Ramos (cell line): ENCODE measurements at regions not wholly inside any gene's neighbourhood (a gene's known extent, or its start where the extent isn't known, plus 50 kb on each side); places are given as distances from the start of the nearest gene placed in this dataset.

Source experiments
- in situ Hi-C: fragments of 300-500 bp; cut with MboI; formaldehyde crosslinking; loops from one replicate; pipeline ENCODE4 v1.14.3; 2022; ENCODE audit warnings: low sequenced_read_pairs; ENCODE audit not compliant: unreplicated experiment

GRCh38 chrX:139297638-139298037, 232.9 kb upstream of the F9 start:
- in situ Hi-C loops = no loop called here

DNA sequence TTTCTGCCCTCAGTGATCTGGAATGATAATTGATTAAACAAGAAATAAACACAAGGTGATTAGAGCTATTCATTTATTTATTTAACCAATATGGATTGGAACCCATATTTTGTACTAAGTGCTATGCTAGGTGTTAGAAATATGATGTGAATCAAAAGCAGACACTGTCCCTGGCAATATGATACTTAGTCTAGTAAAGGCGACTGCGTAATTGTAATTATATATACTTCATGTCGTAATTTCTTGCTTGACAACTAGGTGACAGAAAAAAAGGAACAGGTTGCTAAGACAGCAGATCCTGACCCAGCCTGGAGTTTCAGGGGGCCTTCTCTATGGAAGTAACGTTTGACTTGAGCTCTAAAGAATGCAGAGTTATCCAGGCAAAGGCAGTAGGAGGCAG, 236.5 kb upstream of the F9 start:
- in situ Hi-C loops = no loop called here

DNA sequence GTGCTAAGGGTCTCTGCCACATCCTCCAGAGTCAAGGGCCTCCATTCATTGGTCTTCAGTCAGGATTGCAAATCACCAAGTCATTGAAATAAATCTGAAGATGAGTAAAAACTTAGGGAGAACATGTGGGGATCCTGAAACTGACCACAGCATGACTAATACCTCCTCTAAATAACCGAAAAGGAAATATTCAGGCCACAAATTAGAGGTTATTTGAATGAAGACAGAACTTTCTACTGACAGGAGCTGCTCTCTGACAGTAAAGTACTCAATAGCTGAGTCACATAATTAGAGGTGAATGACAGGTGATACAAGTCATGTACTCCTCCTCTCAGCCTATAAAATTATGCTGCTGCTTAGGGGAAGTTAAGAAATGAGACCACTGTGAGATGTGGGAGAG, 240.2 kb upstream of the F9 start:
- in situ Hi-C loops = no loop called here

DNA sequence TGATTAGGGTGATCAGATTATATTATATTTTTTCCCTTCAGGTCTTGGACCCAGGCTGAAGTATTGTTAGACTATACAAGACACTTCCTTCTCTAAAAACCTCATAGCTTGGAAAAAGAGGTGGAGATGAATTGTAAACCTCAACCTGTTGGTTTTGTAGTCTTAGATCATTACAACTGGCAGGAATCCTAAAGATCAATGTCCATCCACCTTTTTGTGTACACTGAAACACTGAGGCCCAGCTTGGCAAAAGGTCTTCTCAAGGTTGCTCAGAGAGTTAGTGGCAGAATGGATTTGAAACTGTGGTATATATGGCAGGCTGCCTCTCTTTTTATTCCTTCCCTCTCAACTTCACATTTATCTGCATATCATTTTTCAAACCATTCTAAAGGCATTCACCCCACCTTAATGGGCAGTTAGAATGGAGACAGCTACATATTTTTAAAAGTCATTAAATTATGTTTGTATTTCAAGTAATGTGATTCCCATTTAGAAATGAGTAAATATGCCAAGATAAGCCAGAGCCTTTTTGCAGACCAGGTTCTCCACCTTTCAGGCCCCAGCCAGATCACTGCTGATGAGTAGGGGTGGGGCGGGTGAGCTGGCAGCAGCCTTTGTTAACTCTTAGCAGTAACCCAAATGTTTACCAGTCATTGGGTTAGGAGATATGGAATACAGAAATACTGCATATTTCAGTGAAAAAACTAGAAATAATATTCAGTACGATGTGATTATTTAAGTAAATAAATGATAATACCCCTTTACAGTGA, 243.2 kb upstream of the F9 start:
- in situ Hi-C loops = no loop called here

- in situ Hi-C loops = no loop called here
These were observed 244.2 kb upstream of the F9 start for GRCh38 chrX:139286342-139286741.

DNA sequence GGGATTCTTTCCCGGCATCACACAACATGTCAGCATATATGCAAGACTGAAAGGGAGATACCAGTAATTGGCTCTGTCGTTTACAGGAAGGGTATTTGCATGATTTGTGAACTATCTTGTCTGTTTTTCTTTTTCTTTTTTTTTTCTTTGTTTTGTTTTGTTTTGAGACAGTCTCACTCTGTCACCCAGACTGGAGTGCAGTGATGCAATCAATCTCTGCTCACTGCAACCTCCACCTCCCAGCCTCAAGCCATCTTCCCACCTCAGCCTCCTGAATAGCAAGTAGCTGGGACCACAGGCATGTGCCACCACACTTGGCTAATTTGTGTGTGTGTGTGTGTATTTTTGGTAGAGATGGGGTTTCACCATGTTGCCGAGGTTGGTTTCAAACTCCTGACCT, 262.7 kb upstream of the F9 start:
- in situ Hi-C loops = no loop called here

DNA sequence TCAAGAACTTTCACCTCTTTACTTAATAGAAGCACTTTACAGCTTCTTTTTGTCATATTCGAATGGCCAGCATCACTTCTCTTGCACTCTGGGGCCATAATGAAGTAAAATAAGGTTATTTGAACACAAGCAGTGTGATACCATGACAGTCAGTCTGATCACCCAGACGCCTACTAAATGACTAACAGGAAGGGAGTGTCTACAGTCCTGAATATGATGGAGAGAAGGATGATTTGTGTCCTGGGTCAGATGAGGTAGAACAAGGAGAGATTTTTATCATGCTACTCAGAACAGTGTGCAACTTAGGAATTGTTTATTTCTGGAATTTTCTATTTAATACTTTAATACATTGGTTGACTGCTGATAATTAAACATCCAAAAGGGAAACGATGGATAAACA, 284.2 kb upstream of the F9 start:
- in situ Hi-C loops = no loop called here

GRCh38 chrX:139237141-139237540, 293.4 kb upstream of the F9 start:
- in situ Hi-C loops = no loop called here

- in situ Hi-C loops = no loop called here
These were observed 295.6 kb upstream of the F9 start for GRCh38 chrX:139234898-139235297.

DNA sequence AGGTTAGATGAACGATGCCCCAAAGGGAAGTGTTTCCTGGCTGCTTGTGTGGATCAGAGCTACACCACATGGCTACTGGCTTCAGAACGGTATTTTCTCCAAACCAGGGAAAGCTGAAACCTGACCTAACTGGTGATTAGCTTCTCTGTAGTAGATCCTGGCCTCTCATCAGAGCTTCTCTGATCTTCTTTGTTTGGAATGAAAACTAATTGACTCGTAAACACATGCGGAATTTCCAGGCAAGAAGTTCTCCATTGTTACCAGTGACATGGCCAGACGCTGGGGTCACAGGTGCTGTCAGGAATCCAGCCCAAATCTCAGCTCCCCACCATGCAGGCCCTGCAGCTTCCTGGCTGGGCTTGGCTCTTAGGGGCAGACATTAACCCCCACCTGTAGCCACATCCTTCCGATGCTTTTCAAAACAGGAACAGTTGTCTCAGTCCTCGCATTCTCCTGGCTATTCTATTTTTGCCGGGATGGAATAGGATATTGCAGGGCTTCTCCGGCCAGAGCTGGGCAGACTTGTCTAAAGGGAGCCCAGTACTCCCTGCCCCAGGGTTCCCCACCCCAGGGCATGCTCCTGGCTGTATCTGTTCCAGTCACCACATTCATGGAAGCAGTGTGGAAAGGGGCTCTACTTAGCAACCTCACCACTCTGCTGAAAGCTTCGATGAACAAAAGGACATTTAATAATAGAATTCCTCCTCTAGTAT, 305.4 kb upstream of the F9 start:
- in situ Hi-C loops = no loop called here

DNA sequence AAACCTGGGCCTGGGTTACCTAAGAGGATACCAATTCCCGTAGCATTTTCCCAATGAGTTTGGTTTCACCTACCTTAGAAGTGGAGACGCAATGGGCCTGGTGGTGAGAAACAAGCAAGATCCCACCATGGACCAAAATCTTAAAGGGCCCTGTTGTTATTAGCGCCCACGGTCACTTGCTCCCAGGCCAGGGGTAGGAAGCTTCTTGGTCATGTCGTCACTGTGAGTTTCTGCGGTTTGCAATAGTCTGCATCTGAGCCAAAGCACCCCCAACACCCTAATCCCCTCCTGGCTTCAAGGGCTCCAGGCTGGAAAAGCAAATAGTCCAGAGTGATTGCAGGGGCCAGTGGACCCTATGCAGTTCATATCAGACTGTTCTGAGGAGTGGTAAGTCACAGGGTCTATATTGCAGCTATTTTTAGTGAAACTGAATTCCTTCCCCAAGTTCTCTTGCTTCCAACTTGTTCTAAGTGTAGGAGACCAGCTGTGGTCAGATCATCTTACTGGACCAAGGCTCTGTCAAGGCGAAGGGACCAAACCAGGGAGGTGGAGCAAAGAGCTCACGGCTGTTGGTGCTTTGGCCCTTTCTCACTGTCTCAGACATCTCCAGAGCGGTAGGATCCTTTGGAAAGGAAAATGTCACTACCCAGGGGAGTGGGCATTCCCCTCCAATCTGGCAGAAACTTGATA, 307.9 kb upstream of the F9 start:
- in situ Hi-C loops = no loop called here

DNA sequence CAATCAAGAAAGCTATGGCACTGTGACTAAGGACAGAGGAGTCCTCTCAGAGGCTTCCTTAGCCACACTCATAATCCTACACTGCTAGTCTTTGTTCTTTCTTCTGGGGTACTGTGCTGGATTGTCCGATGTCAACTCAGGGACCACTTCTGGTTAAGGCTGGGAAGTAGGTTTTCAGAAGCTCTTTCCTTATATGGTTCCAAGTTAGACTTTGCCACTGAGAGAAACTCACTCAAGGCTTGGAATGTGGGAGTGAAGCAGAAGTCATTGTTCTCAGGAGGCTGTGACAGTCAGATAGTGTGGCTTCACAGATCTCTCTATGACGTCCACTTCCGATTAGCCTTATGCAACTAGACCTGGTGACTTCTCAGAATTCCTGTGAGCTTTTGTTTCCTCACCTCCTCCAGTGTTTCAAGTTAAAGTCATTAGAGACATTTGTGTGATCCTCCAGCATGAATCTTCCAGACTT, 317.3 kb upstream of the F9 start:
- in situ Hi-C loops = no loop called here

DNA sequence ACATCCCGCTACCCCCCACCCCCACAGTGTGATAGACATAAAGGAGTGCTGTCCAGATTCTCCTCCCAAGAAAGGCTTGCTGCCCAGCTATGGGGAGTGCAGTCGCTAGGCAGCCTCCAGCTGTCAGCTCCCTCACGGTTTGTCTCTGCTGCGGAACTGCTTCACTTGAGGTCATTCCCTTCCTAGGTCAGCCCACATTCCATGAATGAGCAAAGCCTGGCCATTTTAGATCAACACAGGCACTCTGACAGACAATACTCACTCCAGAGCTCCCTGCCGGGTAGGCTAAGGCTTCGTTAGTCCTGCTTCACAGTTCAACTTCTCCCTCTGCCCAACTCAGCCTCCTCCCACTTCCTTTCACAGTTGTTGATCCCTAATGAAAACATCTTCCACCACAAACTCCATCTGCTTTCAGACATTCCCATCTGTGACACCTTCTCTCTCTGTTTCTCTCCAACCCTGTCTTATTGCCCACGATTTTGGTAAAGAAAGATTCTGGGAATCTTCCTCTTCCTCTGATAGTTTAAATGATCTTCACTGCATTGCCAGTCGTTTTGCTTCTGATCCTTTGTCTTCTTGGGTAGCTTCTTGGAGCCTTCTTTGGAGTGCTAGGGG, 318.9 kb upstream of the F9 start:
- in situ Hi-C loops = no loop called here

GRCh38 chrX:139209342-139209741, 321.2 kb upstream of the F9 start:
- in situ Hi-C loops = no loop called here

- in situ Hi-C loops = no loop called here
These were observed 322.9 kb upstream of the F9 start for GRCh38 chrX:139207655-139208054.

- in situ Hi-C loops = no loop called here
These were observed 323.6 kb upstream of the F9 start for GRCh38 chrX:139206914-139207313.

DNA sequence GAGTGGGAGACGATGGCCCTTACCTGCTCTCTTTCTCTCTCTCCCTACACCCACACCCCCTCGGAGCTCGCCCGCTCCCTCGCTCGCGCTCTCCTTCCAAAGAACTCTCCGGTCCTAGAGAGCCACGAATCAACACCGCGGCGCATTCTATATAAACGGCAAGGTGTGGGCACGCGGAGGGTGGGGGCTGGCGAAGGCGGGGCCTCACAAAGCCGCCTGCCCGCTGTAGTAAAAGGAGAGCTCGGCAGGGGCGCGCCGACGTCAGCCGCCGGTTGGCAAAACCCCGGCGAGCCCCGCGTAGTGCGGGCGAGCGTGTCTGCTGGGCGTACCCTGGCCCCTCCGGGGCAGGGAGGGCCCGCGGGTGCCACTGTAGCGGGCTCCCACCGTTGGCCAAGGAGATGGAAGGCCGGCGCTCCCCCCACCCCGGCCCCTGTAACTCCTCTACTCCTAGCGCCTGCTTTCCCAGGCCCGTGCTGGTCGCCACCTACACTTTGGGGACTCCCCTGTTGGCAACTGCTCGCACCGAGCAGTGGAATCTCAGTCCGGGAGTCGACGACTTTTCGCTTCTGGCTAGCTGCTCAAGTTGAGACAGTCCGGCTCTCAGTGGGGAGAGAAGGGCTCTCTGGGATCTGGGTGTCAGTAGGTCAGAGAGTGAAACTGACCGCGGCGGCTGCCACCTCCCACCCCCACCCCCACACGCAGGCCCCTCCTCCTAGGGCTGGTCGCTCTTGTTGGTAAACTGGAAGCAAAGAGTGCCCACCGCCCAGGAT, 325.5 kb upstream of the F9 start:
- in situ Hi-C loops = no loop called here

DNA sequence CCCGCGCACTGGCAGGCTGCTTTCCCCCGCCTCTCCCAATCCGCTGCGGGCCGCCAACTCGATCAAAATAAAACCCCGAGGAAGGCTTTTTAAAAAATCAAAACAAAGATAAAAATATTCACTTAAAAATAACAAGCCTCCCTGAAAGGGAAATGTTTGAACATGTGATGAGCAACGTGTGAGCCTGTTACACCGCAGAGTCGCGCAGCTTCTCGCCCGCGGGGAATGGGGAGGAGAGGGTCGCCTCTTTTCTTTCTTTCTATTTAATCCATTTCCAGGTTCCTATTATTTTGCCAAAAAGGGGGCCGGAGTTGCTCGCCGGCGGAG, 326.0 kb upstream of the F9 start:
- in situ Hi-C loops = no loop called here

DNA sequence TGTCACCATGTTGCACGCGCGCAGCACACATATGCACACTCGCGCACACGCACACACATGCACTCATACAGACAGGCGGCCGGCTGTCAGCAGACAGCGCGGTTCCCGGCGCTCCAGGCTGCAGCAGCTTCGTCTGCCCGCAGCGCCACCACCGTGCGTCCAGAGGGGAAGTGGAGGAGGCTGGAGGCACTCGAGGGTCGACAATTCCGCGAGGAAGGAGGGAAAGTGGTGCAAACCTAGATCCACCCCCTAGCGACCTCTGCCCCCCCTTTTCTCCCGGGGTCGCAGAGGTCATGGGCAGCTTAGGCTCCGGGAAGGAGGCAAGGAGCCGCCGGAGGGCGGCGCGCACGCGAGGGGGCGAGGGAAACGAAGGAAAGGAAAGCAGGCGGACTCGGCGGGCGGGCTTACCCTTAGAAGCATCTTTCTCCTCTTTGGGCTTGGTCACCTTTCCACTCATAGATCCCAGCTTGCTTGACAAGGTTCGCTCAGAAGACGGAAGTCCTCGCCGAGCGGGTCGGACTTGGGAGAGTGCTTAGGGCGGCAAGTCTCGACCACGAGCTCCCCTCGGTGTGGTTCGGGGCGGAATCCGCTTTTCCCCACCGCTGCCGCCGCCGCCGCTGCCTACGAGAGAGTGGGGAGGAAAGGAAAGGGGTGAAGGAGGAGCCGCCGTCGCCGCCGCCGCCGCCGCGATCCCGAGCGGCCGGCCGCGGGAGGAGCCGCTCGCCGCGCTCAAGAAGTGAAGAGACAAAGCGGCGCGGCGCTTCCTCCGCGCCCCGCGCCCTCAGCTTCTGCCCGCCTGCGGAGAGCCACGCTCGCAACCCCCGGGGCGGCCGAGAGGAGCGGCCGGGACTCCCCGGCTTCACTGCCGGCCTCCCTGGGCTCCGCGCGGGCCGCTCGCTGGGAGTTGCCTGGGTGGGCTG, 326.6 kb upstream of the F9 start:
- in situ Hi-C loops = no loop called here
